HCT116 (cell line): ENCODE measurements at regions not wholly inside any gene's neighbourhood (a gene's known extent, or its start where the extent isn't known, plus 50 kb on each side); places are given as distances from the start of the nearest gene placed in this dataset.

Experiments used
- CEBPB ChIP-seq: IDR thresholded peaks from 2 replicates; pipeline ENCODE4 v1.6.1; 2012; ENCODE audit warnings: low read depth
- CTCF ChIP-seq, 3 experiments: fragments of 200-600 bp in 1 of 3; sonication (generic) in 1 of 3; IDR thresholded peaks in 2 of 3; conservative IDR thresholded peaks in 1 of 3; 2 replicates each; pipeline ENCODE4 v1.5.1; 2012 to 2017; ENCODE audit warnings: low read depth in 2 of 3, low read length in 2 of 3, antibody characterized with exemption in 1 of 3, borderline replicate concordance in 1 of 3, control low read depth in 1 of 3, mild to moderate bottlenecking in 1 of 3, mixed read lengths in 1 of 3, mixed run types in 1 of 3, moderate library complexity in 1 of 3; ENCODE audit not compliant: insufficient read depth in 1 of 3
- EZH2 ChIP-seq: fragments of 200-600 bp; sonication (generic); IDR thresholded peaks from 2 replicates; pipeline ENCODE4 v1.6.1; 2017; ENCODE audit warnings: antibody characterized with exemption, mixed run types
- EZH2phosphoT487 ChIP-seq: fragments of 200-600 bp; IDR thresholded peaks from 2 replicates; pipeline ENCODE4 v1.6.1; 2018; ENCODE audit warnings: antibody characterized with exemption, borderline replicate concordance
- JUND ChIP-seq: IDR thresholded peaks from 2 replicates; pipeline ENCODE4 v1.6.1; 2012
- MAX ChIP-seq: IDR thresholded peaks from 2 replicates; pipeline ENCODE4 v1.6.1; 2012
- POLR2A ChIP-seq: IDR thresholded peaks from 2 replicates; pipeline ENCODE4 v1.7.0; 2011; ENCODE audit warnings: borderline replicate concordance; ENCODE audit not compliant: insufficient read depth, insufficient read length; ENCODE audit errors: extremely low read depth
- POLR2AphosphoS5 ChIP-seq: IDR thresholded peaks from 2 replicates; pipeline ENCODE4 v1.6.1; 2011; ENCODE audit warnings: mild to moderate bottlenecking, low read depth, low read length, moderate library complexity
- SIN3A ChIP-seq: IDR thresholded peaks from 2 replicates; pipeline ENCODE4 v1.6.1; 2012; ENCODE audit warnings: low read depth
- SRF ChIP-seq: IDR thresholded peaks from 2 replicates; pipeline ENCODE4 v1.6.1; 2012; ENCODE audit warnings: low read depth
- YY1 ChIP-seq: IDR thresholded peaks from 2 replicates; pipeline ENCODE4 v1.6.1; 2011; ENCODE audit warnings: low read length, low read depth, moderate library complexity, mild to moderate bottlenecking; ENCODE audit not compliant: insufficient replicate concordance; ENCODE audit errors: extremely low read depth
- ZNF274 ChIP-seq: fragments of 200-500 bp; sonication (Bioruptor generic); IDR thresholded peaks from 2 replicates; pipeline ENCODE4 v1.6.1; 2014; ENCODE audit warnings: mild to moderate bottlenecking, low read depth, low read length, inconsistent platforms
- TF ChIP-seq, protein P1 (sequence below): IDR thresholded peaks from 2 replicates; pipeline ENCODE4 v1.6.1; 2012; ENCODE audit warnings: low read depth
- TF ChIP-seq, protein P2 (sequence below): IDR thresholded peaks from 2 replicates; pipeline ENCODE4 v1.6.1; 2011; ENCODE audit warnings: mild to moderate bottlenecking, low read length, moderate library complexity; ENCODE audit not compliant: insufficient replicate concordance; ENCODE audit errors: extremely low read depth

GRCh38 chr19:31874313-31874712 is 471.1 kb upstream of the ZNF507 start:
- TF ChIP-seq SRF, result no peak
- TF ChIP-seq YY1, result no peak
- no peak for TF ChIP-seq JUND
- no peak for TF ChIP-seq CEBPB
- TF ChIP-seq SIN3A, result no peak
- no peak for TF ChIP-seq POLR2A
- no peak for TF ChIP-seq ZNF274
- no peak for TF ChIP-seq EZH2
- TF ChIP-seq CTCF (IDR thresholded peaks at IDR 0.05 in 2 of 3, conservative IDR thresholded peaks at IDR 0.05 in 1 of 3; ENCODE audit: borderline replicate concordance in 1 of 3, insufficient read depth in 1 of 3, low read depth in 2 of 3, low read length in 2 of 3), result no peak
- TF ChIP-seq MAX, result no peak
- TF ChIP-seq, protein P1, sequence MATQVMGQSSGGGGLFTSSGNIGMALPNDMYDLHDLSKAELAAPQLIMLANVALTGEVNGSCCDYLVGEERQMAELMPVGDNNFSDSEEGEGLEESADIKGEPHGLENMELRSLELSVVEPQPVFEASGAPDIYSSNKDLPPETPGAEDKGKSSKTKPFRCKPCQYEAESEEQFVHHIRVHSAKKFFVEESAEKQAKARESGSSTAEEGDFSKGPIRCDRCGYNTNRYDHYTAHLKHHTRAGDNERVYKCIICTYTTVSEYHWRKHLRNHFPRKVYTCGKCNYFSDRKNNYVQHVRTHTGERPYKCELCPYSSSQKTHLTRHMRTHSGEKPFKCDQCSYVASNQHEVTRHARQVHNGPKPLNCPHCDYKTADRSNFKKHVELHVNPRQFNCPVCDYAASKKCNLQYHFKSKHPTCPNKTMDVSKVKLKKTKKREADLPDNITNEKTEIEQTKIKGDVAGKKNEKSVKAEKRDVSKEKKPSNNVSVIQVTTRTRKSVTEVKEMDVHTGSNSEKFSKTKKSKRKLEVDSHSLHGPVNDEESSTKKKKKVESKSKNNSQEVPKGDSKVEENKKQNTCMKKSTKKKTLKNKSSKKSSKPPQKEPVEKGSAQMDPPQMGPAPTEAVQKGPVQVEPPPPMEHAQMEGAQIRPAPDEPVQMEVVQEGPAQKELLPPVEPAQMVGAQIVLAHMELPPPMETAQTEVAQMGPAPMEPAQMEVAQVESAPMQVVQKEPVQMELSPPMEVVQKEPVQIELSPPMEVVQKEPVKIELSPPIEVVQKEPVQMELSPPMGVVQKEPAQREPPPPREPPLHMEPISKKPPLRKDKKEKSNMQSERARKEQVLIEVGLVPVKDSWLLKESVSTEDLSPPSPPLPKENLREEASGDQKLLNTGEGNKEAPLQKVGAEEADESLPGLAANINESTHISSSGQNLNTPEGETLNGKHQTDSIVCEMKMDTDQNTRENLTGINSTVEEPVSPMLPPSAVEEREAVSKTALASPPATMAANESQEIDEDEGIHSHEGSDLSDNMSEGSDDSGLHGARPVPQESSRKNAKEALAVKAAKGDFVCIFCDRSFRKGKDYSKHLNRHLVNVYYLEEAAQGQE, result no peak
- no peak for TF ChIP-seq POLR2AphosphoS5
- no peak for TF ChIP-seq EZH2phosphoT487
- TF ChIP-seq, protein P2, sequence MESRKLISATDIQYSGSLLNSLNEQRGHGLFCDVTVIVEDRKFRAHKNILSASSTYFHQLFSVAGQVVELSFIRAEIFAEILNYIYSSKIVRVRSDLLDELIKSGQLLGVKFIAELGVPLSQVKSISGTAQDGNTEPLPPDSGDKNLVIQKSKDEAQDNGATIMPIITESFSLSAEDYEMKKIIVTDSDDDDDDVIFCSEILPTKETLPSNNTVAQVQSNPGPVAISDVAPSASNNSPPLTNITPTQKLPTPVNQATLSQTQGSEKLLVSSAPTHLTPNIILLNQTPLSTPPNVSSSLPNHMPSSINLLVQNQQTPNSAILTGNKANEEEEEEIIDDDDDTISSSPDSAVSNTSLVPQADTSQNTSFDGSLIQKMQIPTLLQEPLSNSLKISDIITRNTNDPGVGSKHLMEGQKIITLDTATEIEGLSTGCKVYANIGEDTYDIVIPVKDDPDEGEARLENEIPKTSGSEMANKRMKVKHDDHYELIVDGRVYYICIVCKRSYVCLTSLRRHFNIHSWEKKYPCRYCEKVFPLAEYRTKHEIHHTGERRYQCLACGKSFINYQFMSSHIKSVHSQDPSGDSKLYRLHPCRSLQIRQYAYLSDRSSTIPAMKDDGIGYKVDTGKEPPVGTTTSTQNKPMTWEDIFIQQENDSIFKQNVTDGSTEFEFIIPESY, result no peak
